Spleen (tissue), 7 donors: ENCODE measurements at regions not wholly inside any gene's neighbourhood (a gene's known extent, or its start where the extent isn't known, plus 50 kb on each side); places are given as distances from the start of the nearest gene placed in this dataset.

Experiments
- CTCF ChIP-seq, 11 experiments: fragments of 200-600 bp in 7 of 11; fragments of 450-650 bp in 4 of 11; sonication (generic) in 4 of 11; IDR thresholded peaks in 8 of 11; conservative IDR thresholded peaks in 3 of 11; 1 replicate in 7 of 11; 2 replicates in 4 of 11; pipeline versions ENCODE4 v1.4.0 to v1.8.0; 2016 to 2021; ENCODE audit warnings: antibody characterized with exemption in 11 of 11, inconsistent platforms in 4 of 11, mild to moderate bottlenecking in 1 of 11
- POLR2A ChIP-seq, 3 donors: fragments of 450-650 bp; IDR thresholded peaks; one replicate each; pipeline ENCODE4 v1.5.1; 2017; ENCODE audit warnings: antibody characterized with exemption in 3 of 3, mild to moderate bottlenecking in 1 of 3
- POLR2AphosphoS5 ChIP-seq, 3 donors: sonication (generic); formaldehyde crosslinking; IDR thresholded peaks; one replicate each; pipeline ENCODE4 v1.5.1; 2017; ENCODE audit warnings: antibody characterized with exemption in 3 of 3
- donor health status: DM: no; HTN: no; CAD: no; lungs with moderate emphysema.
- donor health status: DM: no; HTN: no; CAD: no.
- donor health status: DM: no; HTN: no; CAD: no.

- TF ChIP-seq CTCF (IDR thresholded peaks at IDR 0.05 in 8 of 11, conservative IDR thresholded peaks at IDR 0.05 in 3 of 11) (no peak), POLR2AphosphoS5 (IDR thresholded peaks at IDR 0.05) (no peak), POLR2A (IDR thresholded peaks at IDR 0.05) (no peak)
Measured at GRCh38 chr2:36068086-36068485, 287.5 kb upstream of the CRIM1 start.
